Keratinocyte (primary cell): ENCODE measurements at regions not wholly inside any gene's neighbourhood (a gene's known extent, or its start where the extent isn't known, plus 50 kb on each side); places are given as distances from the start of the nearest gene placed in this dataset.

Experiments used
- EZH2 ChIP-seq: IDR thresholded peaks from one replicate; pipeline ENCODE4 v1.6.1; 2012; ENCODE audit warnings: inconsistent platforms, mild to moderate bottlenecking, low read length, moderate library complexity
- TF ChIP-seq, protein P1 (sequence below), 3 experiments: IDR thresholded peaks in 1 of 3; conservative IDR thresholded peaks in 1 of 3; optimal IDR thresholded peaks in 1 of 3; 2 replicates in 2 of 3; 3 replicates in 1 of 3; pipeline versions ENCODE3 to v1.5.1; 2011; ENCODE audit warnings: low read length in 3 of 3, mild to moderate bottlenecking in 3 of 3, moderate library complexity in 2 of 3, control low read depth in 1 of 3, inconsistent platforms in 1 of 3; ENCODE audit not compliant: insufficient read depth in 2 of 3; ENCODE audit errors: extremely low read depth in 1 of 3

DNA sequence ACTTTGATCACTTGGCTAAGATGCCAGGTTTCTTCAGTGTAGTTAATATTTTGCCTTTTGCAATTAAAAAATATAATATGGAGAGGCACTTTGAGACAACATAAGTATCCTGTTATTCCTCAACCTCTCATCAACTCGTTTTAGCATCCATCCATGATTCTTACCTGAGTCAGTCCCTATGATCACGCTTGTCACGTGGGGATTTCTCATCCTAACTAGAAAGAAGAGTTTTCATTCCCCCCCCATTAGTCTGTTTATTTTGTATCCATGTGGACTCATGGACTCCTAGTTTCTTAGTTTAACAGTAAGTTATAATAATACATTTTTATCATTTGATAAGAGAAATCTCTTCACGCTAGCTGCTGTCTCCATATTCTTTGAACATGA, 110.3 kb downstream of the SLC25A47 start:
- TF ChIP-seq, protein P1, sequence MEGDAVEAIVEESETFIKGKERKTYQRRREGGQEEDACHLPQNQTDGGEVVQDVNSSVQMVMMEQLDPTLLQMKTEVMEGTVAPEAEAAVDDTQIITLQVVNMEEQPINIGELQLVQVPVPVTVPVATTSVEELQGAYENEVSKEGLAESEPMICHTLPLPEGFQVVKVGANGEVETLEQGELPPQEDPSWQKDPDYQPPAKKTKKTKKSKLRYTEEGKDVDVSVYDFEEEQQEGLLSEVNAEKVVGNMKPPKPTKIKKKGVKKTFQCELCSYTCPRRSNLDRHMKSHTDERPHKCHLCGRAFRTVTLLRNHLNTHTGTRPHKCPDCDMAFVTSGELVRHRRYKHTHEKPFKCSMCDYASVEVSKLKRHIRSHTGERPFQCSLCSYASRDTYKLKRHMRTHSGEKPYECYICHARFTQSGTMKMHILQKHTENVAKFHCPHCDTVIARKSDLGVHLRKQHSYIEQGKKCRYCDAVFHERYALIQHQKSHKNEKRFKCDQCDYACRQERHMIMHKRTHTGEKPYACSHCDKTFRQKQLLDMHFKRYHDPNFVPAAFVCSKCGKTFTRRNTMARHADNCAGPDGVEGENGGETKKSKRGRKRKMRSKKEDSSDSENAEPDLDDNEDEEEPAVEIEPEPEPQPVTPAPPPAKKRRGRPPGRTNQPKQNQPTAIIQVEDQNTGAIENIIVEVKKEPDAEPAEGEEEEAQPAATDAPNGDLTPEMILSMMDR (optimal IDR thresholded peaks at IDR 0.05 in 1 of 3, IDR thresholded peaks at IDR 0.05 in 1 of 3, conservative IDR thresholded peaks at IDR 0.05 in 1 of 3; ENCODE audit: extremely low read depth in 1 of 3, insufficient read depth in 2 of 3, low read length in 3 of 3): no peak
- no peak for TF ChIP-seq EZH2
